ENCODE measurements at regions not wholly inside any gene's neighbourhood (a gene's known extent, or its start where the extent isn't known, plus 50 kb on each side); places are given as distances from the start of the nearest gene placed in this dataset.

DNA sequence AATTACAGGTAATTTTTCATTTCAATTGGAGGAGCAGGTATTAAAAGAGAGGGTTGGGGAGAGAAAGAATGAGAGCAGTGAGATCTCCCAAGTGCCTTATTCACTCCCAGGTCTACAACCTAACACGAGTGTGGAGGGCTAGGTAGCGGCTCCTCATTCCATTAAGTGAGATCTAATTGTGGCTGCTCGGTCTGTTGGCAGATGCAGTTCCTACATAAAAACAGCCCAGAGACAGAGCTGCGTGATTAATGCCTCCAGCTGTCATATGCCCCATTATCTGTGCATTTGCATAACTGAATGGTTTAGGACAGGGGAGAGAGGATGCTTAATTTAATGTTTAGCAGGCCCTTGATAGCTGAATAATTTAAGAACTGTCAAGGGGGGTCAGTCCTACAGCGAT is 100.5 kb downstream of the PSAT1 start:
- TF ChIP-seq, protein P1, sequence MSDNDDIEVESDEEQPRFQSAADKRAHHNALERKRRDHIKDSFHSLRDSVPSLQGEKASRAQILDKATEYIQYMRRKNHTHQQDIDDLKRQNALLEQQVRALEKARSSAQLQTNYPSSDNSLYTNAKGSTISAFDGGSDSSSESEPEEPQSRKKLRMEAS (IDR thresholded peaks at IDR 0.05; ENCODE audit: insufficient read depth, insufficient read length), result no peak
- TF ChIP-seq, protein P2, sequence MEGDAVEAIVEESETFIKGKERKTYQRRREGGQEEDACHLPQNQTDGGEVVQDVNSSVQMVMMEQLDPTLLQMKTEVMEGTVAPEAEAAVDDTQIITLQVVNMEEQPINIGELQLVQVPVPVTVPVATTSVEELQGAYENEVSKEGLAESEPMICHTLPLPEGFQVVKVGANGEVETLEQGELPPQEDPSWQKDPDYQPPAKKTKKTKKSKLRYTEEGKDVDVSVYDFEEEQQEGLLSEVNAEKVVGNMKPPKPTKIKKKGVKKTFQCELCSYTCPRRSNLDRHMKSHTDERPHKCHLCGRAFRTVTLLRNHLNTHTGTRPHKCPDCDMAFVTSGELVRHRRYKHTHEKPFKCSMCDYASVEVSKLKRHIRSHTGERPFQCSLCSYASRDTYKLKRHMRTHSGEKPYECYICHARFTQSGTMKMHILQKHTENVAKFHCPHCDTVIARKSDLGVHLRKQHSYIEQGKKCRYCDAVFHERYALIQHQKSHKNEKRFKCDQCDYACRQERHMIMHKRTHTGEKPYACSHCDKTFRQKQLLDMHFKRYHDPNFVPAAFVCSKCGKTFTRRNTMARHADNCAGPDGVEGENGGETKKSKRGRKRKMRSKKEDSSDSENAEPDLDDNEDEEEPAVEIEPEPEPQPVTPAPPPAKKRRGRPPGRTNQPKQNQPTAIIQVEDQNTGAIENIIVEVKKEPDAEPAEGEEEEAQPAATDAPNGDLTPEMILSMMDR (IDR thresholded peaks at IDR 0.05; ENCODE audit: extremely low read depth in 1 of 2, insufficient read depth in 1 of 2, low read depth in 1 of 2, low read length in 2 of 2), result no peak
- TF ChIP-seq POLR2A (IDR thresholded peaks at IDR 0.05; ENCODE audit: low read depth, low read length), result no peak
- no peak for TF ChIP-seq FOS (IDR thresholded peaks at IDR 0.05; ENCODE audit: borderline replicate concordance, insufficient read depth, low read length)
- no peak for TF ChIP-seq EZH2 (IDR thresholded peaks at IDR 0.05; ENCODE audit: borderline replicate concordance, low read depth, low read length, severe bottlenecking)
